HCT116 (cell line): ENCODE measurements at regions not wholly inside any gene's neighbourhood (a gene's known extent, or its start where the extent isn't known, plus 50 kb on each side); places are given as distances from the start of the nearest gene placed in this dataset.

Experiments
- EGR1 ChIP-seq: IDR thresholded peaks from 2 replicates; pipeline ENCODE4 v1.6.1; 2012; ENCODE audit warnings: low read depth
- EZH2phosphoT487 ChIP-seq: fragments of 200-600 bp; IDR thresholded peaks from 2 replicates; pipeline ENCODE4 v1.6.1; 2018; ENCODE audit warnings: antibody characterized with exemption, borderline replicate concordance
- JUND ChIP-seq: IDR thresholded peaks from 2 replicates; pipeline ENCODE4 v1.6.1; 2012
- TF ChIP-seq, protein P1 (sequence below), 3 experiments: fragments of 200-600 bp in 1 of 3; sonication (generic) in 1 of 3; IDR thresholded peaks in 2 of 3; conservative IDR thresholded peaks in 1 of 3; 2 replicates each; pipeline ENCODE4 v1.5.1; 2012 to 2017; ENCODE audit warnings: low read depth in 2 of 3, low read length in 2 of 3, antibody characterized with exemption in 1 of 3, borderline replicate concordance in 1 of 3, control low read depth in 1 of 3, mild to moderate bottlenecking in 1 of 3, mixed read lengths in 1 of 3, mixed run types in 1 of 3, moderate library complexity in 1 of 3; ENCODE audit not compliant: insufficient read depth in 1 of 3

- TF ChIP-seq EGR1 = no peak
- TF ChIP-seq, protein P1, sequence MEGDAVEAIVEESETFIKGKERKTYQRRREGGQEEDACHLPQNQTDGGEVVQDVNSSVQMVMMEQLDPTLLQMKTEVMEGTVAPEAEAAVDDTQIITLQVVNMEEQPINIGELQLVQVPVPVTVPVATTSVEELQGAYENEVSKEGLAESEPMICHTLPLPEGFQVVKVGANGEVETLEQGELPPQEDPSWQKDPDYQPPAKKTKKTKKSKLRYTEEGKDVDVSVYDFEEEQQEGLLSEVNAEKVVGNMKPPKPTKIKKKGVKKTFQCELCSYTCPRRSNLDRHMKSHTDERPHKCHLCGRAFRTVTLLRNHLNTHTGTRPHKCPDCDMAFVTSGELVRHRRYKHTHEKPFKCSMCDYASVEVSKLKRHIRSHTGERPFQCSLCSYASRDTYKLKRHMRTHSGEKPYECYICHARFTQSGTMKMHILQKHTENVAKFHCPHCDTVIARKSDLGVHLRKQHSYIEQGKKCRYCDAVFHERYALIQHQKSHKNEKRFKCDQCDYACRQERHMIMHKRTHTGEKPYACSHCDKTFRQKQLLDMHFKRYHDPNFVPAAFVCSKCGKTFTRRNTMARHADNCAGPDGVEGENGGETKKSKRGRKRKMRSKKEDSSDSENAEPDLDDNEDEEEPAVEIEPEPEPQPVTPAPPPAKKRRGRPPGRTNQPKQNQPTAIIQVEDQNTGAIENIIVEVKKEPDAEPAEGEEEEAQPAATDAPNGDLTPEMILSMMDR (IDR thresholded peaks at IDR 0.05 in 2 of 3, conservative IDR thresholded peaks at IDR 0.05 in 1 of 3; ENCODE audit: borderline replicate concordance in 1 of 3, insufficient read depth in 1 of 3, low read depth in 2 of 3, low read length in 2 of 3) = no peak
- TF ChIP-seq JUND = no peak
- TF ChIP-seq EZH2phosphoT487 = no peak
Observed at GRCh38 chr2:125644257-125644656, 1011.7 kb upstream of the GYPC start.
